ENCODE measurements at regions not wholly inside any gene's neighbourhood (a gene's known extent, or its start where the extent isn't known, plus 50 kb on each side); places are given as distances from the start of the nearest gene placed in this dataset.

- TF ChIP-seq CTCF (IDR thresholded peaks at IDR 0.05), result no peak
- no peak for TF ChIP-seq EZH2phosphoT487 (IDR thresholded peaks at IDR 0.05)
- no peak for TF ChIP-seq EZH2 (IDR thresholded peaks at IDR 0.05)
These were observed 453.3 kb downstream of the XYLT1 start for GRCh38 chr16:17017442-17017841.

Data from neural progenitor cell (in vitro differentiated cells).